Natural killer cell treated with Interleukin-12 subunit alpha and Interleukin-12 subunit beta and Interleukin-15 and Interleukin-18, amount 100 ng/mL, for 72 hours (primary cell): ENCODE measurements at regions not wholly inside any gene's neighbourhood (a gene's known extent, or its start where the extent isn't known, plus 50 kb on each side); places are given as distances from the start of the nearest gene placed in this dataset.
"Not testable (repeated sequence)": the region's sequence is repeated elsewhere in the genome, so short reads cannot be mapped to it uniquely, and the experiment has no call there.

Experiments
- ATAC-seq, 2 donors: fragments of 150-1000 bp; cut with Tn5 transposase in 1 of 2; sonication (Bioruptor Pico), chemical (Tn5 transposase) in 1 of 2; 2 replicates each; pipeline ENCODE4 v1.10.0; 2021
- DNase-seq: peaks from one replicate; pipeline ENCODE4 v3.0.0; 2022; ENCODE audit warnings: low spot score
- H3K27ac Mint-ChIP-seq, 2 donors: 1 replicate in 1 of 2; 2 replicates in 1 of 2; pipeline ENCODE4 v1.8.0; 2022; ENCODE audit warnings: mixed read lengths in 2 of 2, mild to moderate bottlenecking in 1 of 2, moderate library complexity in 1 of 2
- H3K27me3 Mint-ChIP-seq, 2 donors: 1 replicate in 1 of 2; 2 replicates in 1 of 2; pipeline ENCODE4 v1.8.0; 2022; ENCODE audit warnings: mixed read lengths in 2 of 2
- H3K36me3 Mint-ChIP-seq: one replicate; pipeline ENCODE4 v1.8.0; 2022; ENCODE audit warnings: mixed read lengths
- H3K4me1 Mint-ChIP-seq, 2 donors: 1 replicate in 1 of 2; 2 replicates in 1 of 2; pipeline ENCODE4 v1.8.0; 2022; ENCODE audit warnings: low read depth in 2 of 2, mixed read lengths in 2 of 2, mild to moderate bottlenecking in 1 of 2
- H3K4me3 Mint-ChIP-seq: one replicate; pipeline ENCODE4 v1.8.0; 2022; ENCODE audit warnings: mixed read lengths
- H3K9me3 Mint-ChIP-seq: 2 replicates; pipeline ENCODE4 v1.8.0; 2022; ENCODE audit warnings: mixed read lengths

DNA sequence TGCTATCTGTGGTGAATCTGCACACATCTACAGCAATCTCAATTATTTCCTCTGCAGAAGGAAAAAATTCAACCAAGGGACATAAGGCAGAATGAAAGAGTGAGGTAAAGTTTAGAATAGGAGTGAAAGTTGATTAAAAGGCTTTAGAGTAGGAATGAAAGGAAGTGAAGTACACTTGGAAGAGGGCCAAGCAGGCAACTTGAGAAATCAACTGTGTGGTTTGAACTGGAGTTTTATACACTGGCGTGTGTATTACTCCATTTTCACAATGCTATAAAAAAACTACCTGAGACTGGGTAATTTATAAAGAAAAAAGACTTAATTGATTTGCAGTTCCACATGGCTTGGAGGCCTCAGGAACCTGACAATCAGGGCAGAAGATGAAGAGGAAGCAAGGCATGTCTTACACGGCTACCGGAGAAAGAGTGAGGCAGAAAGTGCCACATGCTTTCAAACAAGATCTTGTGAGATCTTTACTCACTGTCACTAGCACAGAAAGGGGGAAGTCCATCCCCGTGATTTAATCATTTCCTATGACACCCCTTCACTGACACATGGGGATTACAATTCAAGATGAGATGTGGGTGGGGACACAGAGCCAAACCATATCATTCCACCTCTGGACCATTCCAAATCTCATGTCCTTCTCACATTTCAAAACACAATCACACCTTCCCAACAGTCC is 234.8 kb downstream of the IL15 start:
- Mint-ChIP-seq H3K4me3 (no peak overlapping the region), H3K36me3 (no peaks in the 10 kb centered on the region), H3K27ac (no peak overlapping the region), H3K4me1 (no peaks in the 10 kb centered on the region), H3K27me3 (no peaks in the 10 kb centered on the region), H3K9me3 (peaks cover 10% of the 10 kb centered on the region)
- no peak for DNase-seq
- no peak for ATAC-seq

DNA sequence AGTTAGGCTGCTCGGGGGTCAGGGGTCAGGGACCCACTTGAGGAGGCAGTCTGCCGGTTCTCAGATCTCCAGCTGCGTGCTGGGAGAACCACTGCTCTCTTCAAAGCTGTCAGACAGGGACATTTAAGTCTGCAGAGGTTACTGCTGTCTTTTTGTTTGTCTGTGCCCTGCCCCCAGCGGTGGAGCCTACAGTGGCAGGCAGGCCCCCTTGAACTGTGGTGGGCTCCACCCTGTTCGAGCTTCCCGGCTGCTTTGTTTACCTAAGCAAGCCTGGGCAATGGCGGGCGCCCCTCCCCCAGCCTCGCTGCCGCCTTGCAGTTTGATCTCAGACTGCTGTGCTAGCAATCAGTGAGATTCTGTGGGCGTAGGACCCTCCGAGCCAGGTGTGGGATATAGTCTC is 246.3 kb downstream of the IL15 start:
- ATAC-seq, H3K27ac Mint-ChIP-seq, H3K4me3 Mint-ChIP-seq, DNase-seq, H3K27me3 Mint-ChIP-seq, H3K4me1 Mint-ChIP-seq, H3K36me3 Mint-ChIP-seq, H3K9me3 Mint-ChIP-seq: not testable (repeated sequence)

DNA sequence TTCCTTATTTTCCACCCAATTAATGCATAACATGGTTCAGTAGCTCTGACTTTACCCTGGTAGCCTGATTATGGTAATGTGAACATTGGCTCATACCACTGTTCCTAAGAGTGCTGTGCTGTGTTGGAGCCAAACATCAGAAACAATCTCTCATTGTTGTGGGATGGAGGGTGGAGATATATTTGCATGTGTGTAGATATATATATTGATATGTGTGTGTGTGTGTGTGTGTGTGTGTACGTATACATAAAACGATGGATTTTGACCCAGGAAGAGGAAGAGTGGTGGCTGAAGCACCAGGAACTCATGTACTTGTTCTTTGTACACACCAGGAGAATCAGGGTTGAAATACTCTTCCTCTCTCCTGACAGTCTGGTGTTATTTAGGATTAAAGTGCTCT is 247.7 kb downstream of the IL15 start:
- Mint-ChIP-seq H3K4me3 (no peak overlapping the region), H3K4me1 (no peaks in the 10 kb centered on the region), H3K9me3 (peaks cover 4% of the 10 kb centered on the region), H3K27ac (no peak overlapping the region), H3K36me3 (no peaks in the 10 kb centered on the region), H3K27me3 (no peaks in the 10 kb centered on the region)
- ATAC-seq (no peak), DNase-seq (no peak)

DNA sequence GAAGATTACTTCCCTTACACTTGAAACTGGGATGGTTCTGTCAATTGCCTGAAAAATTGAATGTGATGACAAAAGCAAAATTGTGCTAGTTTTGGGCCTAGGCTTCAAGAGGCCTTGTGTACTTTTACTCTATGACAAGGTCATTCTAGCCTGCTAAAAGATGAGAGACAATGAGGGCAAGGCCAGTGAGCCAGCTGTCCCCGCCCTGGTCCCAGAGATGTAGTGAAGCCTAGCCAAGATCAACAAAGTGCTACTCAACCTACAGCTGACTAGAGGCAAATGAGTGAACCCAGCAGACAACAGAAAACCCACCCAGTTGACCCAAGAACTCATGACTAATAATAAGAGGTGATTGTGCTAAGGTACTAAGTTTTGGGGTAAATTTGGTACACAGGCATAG is 248.7 kb downstream of the IL15 start:
- Mint-ChIP-seq H3K9me3 (peaks cover 4% of the 10 kb centered on the region), H3K36me3 (no peaks in the 10 kb centered on the region), H3K4me1 (no peaks in the 10 kb centered on the region), H3K4me3 (no peak overlapping the region), H3K27ac (no peak overlapping the region), H3K27me3 (no peaks in the 10 kb centered on the region)
- DNase-seq (no peak), ATAC-seq (no peak)

DNA sequence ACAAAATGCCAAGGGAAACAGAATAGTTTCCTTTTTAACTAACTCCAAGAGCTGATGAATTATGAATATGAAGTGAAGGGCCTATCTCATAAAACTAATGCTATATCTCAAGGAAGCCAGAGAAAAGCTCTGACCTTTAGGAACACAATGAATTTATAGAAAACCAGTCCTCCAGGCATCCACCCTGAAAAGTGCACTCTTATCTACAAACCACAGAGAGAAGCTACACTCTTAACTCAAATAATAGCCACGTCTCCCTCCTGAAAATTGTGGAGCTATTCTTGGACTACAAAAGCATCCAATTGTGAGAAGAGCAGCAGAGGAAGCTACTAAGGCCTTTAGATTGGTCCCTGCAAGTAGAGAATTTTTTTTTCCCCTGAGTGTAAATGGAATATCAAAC is 253.9 kb downstream of the IL15 start:
- Mint-ChIP-seq H3K27me3 (no peaks in the 10 kb centered on the region), H3K36me3 (no peaks in the 10 kb centered on the region), H3K4me3 (no peak overlapping the region), H3K27ac (no peak overlapping the region), H3K9me3 (peaks cover 4% of the 10 kb centered on the region), H3K4me1 (no peaks in the 10 kb centered on the region)
- DNase-seq (no peak), ATAC-seq (no peak)

DNA sequence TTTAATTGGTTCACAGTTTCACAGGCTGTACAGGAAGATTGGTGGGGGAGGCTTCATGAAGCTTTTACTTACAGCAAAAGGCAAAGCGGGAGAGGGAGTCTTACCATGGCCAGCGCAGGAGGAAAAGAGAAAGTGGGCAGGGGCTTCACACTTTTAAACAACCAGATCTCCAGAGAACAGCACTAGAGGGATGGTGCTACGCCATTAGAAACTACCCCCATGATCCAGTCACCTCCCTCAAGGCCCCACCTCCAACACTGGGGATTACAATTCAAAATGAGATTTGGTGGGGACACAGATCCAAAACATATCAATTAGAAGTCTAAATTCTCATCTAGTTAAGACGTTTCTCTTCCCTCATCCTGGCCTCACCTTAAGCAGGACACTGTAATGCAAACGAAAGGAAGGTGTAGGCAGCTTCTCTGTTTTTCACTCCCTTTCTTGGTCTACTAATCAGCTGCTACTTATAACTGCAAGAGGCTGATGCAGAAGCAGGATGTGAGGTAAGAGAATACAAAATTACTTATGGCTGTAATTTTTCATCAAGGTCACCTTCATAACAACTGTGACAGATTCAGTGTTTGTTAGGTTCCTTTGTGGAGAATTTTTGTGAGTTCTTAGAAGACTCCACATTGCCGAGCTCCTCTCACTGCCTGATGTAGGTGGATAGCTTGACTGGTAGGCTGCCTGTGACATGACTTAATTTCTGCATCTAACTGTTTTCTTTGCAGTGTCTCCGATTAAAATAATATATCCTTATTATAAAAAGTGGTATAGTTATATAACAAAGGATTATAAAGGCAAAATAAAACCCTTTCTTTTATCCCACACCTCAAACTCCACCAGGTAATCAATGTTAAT is 255.1 kb downstream of the IL15 start:
- Mint-ChIP-seq H3K27ac (no peak overlapping the region), H3K27me3 (no peaks in the 10 kb centered on the region), H3K4me3 (no peak overlapping the region), H3K36me3 (no peaks in the 10 kb centered on the region), H3K9me3 (peaks cover 4% of the 10 kb centered on the region), H3K4me1 (no peaks in the 10 kb centered on the region)
- ATAC-seq (no peak), DNase-seq (no peak)

DNA sequence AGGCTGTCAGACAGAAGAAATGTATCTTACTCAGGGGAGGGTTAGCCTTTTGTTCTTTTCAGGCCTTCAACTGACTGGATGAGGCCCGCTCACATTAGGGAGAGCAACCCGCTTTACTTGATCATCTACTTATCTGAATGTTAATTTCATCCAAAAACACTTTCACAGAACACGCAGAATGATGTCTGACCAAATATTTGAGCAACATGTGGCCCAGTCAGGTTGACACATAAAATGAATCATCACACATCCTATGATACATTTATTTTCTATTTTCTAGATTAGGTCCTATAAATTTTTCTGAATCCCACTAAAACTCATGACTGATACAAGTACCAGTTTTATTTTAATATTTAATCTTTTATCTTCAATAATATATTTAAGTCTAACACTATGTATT is 260.3 kb downstream of the IL15 start:
- DNase-seq (no peak), ATAC-seq (no peak)
- Mint-ChIP-seq H3K4me1 (no peaks in the 10 kb centered on the region), H3K27me3 (no peaks in the 10 kb centered on the region), H3K4me3 (no peak overlapping the region), H3K9me3 (no peaks in the 10 kb centered on the region), H3K36me3 (no peaks in the 10 kb centered on the region), H3K27ac (no peak overlapping the region)

DNA sequence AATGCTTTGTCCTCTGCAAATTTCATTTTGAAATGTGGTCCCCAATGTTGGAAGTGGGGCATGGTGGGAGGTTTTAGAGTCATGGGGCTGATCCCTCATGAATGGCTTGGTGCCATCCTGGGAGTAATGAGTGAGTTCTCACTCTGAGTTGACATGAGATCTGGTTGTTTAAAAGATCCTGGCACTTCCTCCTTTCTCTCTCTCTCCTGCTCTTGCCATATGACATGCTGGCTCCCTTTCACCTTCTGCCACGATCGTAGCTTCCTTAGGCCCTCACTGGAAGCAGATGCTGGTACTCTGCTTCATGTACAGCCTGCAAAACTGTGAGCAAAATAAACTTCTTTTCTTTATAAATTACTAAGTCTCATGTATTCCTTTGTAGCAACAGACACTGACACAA is 262.0 kb downstream of the IL15 start:
- ATAC-seq (no peak), DNase-seq (no peak)
- Mint-ChIP-seq H3K9me3 (peaks cover 3% of the 10 kb centered on the region), H3K27ac (no peak overlapping the region), H3K27me3 (no peaks in the 10 kb centered on the region), H3K4me3 (no peak overlapping the region), H3K36me3 (no peaks in the 10 kb centered on the region), H3K4me1 (peaks cover 0 to 2% of the 10 kb centered on the region in 2 donors)

DNA sequence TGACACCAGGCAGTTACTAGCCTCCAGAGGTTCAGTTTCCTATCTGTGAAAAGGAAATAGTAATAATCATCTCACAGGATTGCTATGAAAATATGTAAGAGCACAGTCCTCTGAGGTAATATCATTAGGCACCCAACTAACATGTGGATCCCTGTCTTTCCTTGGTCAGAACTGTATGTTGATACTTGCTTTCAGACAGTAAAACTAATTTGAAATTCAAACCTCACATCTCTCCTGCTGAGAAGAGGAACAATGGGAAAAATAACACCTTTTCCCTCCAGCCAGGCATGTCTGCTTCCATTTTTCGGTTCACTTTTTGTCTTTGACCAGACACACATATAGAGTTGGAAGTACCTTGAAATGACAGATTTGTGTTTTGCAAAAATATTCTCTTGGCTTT is 262.7 kb downstream of the IL15 start:
- H3K4me3 Mint-ChIP-seq: no peak overlapping the region
- no peak overlapping the region for H3K27ac Mint-ChIP-seq
- no peaks in the 10 kb centered on the region for H3K36me3 Mint-ChIP-seq
- ATAC-seq (no peak), DNase-seq (no peak)
- H3K27me3 Mint-ChIP-seq: no peaks in the 10 kb centered on the region
- H3K9me3 Mint-ChIP-seq: peaks cover 3% of the 10 kb centered on the region
- peaks cover 0 to 2% of the 10 kb centered on the region in 2 donors for H3K4me1 Mint-ChIP-seq

DNA sequence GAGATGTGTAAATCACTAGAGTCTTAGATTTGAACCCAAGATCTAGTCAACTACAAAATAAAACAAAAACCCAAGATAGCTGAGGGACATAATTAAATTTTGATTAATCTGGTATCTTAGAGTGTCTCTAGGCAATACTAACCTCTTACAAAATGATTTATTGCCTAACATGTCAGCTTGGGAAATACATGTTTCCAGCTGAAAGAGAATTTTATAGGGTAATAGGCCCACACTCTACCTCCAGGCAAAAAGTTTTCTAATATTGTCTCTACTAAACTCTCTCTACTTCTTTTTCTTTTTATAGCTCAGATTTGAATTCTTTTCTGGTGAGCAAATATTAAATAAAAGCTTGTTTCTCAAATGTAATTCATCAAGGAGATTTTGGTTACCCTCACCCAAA is 263.2 kb downstream of the IL15 start:
- H3K27me3 Mint-ChIP-seq: no peaks in the 10 kb centered on the region
- ATAC-seq: no peak
- peaks cover 0 to 2% of the 10 kb centered on the region in 2 donors for H3K4me1 Mint-ChIP-seq

DNA sequence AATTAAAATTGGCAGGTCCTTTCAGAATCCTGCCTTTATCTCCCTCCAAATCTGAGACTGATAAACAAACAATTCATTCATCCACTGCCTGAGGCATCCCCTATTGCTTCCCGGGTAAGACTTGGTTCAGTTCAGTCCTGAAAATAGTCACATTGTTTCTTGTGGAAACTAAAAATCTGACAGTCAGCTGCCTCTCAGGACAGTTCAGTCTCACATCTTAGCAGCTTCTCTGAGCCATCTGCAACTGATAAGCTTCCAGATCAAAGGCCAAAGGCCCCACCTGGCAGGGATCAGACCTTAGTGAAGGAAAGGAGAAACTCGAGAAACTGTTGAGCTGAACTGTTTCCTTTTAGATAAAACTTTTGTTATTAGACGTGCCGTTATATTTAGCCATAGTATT is 264.5 kb downstream of the IL15 start:
- H3K36me3 Mint-ChIP-seq: no peaks in the 10 kb centered on the region
- no peaks in the 10 kb centered on the region for H3K27me3 Mint-ChIP-seq
- no peak overlapping the region for H3K4me3 Mint-ChIP-seq
- H3K9me3 Mint-ChIP-seq: peaks cover 3% of the 10 kb centered on the region
- ATAC-seq: no peak
- no peak overlapping the region for H3K27ac Mint-ChIP-seq
- DNase-seq: no peak
- H3K4me1 Mint-ChIP-seq: peaks cover 0 to 2% of the 10 kb centered on the region in 2 donors

More for the DNA sequence above, 263.2 kb downstream of the IL15 start:
- H3K36me3 Mint-ChIP-seq: no peaks in the 10 kb centered on the region
- peaks cover 3% of the 10 kb centered on the region for H3K9me3 Mint-ChIP-seq
- DNase-seq: no peak
- H3K4me3 Mint-ChIP-seq: no peak overlapping the region
- H3K27ac Mint-ChIP-seq: no peak overlapping the region

DNA sequence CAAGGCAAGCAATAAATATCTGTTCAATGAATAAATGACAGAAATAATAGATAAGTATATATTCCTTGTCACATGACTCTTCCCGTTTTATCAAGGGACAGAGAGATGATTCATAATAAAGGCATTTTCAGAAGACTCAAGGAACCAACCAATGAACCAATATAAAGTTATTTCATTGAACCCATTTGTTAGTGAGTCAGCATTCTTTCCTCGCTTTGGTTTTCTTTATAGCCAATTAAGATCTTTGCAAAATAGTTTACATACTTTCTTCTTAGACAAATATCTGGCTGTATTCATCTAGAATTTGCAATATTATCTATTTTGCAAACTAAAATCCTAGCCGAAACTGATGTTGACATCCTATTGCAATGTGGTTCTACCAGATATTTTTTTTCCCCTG is 269.4 kb downstream of the IL15 start:
- peaks cover 3% of the 10 kb centered on the region for H3K9me3 Mint-ChIP-seq
- ATAC-seq (no peak), DNase-seq (no peak)
- H3K27ac Mint-ChIP-seq: no peak overlapping the region
- no peak overlapping the region for H3K4me3 Mint-ChIP-seq
- peaks cover 0 to 2% of the 10 kb centered on the region in 2 donors for H3K4me1 Mint-ChIP-seq
- no peaks in the 10 kb centered on the region for H3K36me3 Mint-ChIP-seq
- H3K27me3 Mint-ChIP-seq: no peaks in the 10 kb centered on the region

DNA sequence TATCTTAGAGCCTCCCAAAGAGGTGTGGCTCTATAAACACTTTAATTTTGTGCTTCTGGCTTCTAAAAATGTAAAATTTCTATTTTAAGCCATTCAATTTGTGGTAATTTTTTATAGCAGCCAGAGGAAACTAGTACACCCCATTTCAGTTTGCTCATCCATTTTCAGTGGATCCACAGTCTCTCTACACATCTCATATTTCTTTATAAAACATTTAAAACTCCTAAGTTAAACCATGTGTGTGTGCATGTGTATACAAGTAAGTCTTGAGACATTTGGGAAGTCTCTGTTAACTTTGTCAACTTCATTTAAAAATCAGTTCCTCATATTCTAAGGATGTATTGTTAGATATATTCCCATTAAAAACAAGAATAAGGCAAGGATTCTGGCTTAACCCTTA is 273.2 kb downstream of the IL15 start:
- Mint-ChIP-seq H3K9me3 (no peaks in the 10 kb centered on the region), H3K4me3 (no peak overlapping the region), H3K27me3 (no peaks in the 10 kb centered on the region), H3K36me3 (no peaks in the 10 kb centered on the region), H3K27ac (no peak overlapping the region), H3K4me1 (no peaks in the 10 kb centered on the region)
- no peak for DNase-seq
- no peak for ATAC-seq

DNA sequence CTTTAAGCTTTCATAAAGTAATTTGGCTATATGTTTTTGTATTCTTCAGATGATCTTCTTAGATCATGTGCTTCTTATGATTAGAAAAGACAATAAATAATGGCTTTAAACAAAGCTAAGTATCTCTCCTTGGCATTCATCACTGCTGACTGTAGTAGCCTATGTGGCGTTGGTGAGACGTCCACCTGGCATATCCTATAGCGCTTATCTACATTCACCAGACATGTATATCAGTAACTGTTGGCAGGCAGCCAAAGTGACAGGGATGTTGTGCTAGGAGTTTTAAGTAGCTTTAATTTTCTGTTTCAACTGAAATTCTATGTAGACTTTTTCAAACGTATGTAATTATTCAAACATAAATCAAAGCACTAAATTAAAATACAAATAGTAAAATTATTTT is 276.4 kb downstream of the IL15 start:
- Mint-ChIP-seq H3K4me3 (no peak overlapping the region), H3K36me3 (no peaks in the 10 kb centered on the region), H3K27ac (no peak overlapping the region), H3K27me3 (no peaks in the 10 kb centered on the region), H3K9me3 (no peaks in the 10 kb centered on the region), H3K4me1 (no peaks in the 10 kb centered on the region)
- no peak for ATAC-seq
- DNase-seq: no peak
